Inferior parietal cortex (tissue), 1 donor: ENCODE measurements at regions not wholly inside any gene's neighbourhood (a gene's known extent, or its start where the extent isn't known, plus 50 kb on each side); places are given as distances from the start of the nearest gene placed in this dataset.
"Not testable (repeated sequence)": the region's sequence is repeated elsewhere in the genome, so short reads cannot be mapped to it uniquely, and the experiment has no call there.

ENCODE experiments used
- DNase-seq: peaks from one replicate; pipeline ENCODE4 v3.0.0-alpha.2; 2016; ENCODE audit errors: extremely low spot score

DNA sequence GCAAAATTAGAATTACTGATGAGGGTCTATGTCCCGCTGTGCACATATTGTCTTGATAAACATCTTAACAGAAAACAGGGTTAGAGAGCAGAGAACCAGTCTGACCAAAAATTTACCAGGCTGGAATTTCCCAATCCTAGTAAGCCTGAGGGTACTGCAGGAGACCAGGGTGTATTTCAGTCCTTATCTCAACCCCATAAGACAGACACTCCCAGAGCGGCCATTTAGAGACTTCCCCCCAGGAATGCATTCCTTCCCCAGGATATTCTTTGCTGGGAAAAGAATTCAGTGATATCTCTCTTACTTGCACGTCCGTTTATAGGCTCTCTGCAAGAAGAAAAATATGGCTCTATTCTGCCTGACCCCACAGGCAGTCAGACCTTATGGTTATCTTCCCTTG is 101.4 kb upstream of the FAM3C start:
- DNase-seq, result not testable (repeated sequence)

DNA sequence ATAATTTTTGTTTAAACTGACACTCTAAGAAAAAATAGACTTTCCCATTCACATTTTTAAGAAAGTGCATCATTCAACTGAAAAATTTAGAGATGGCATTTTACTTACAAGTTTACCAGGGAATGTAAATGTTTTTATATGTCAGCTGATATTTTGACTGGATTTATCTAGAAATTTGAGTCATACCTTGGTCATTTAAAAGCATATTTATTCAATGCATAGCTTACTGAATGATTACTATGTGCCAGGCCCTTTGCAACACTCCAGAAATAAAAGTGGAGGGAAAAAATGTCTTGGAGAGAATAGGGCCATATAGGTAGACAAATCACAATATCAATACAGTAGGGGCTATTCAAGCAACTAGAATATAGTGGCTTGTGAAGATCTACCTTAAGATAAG is 98.4 kb upstream of the FAM3C start:
- no peak for DNase-seq

DNA sequence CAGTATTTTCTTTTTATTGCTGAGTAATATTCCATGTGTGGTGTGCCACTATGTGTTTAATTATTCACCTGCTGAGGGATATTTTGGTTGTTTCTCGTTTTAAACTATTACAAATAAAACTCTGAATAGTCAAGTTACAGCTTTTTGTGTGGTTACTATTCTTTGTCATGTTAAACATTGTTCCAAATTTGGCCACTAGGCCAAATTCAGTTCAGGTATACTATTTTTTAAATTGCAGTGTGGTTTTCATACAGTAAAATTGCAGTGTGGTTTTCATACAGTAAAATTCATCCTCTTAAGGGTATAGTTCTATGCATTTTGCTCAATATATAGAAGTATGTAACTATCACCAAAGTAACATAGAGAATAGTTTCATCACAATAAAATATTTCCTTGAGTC is 97.4 kb upstream of the FAM3C start:
- no peak for DNase-seq

DNA sequence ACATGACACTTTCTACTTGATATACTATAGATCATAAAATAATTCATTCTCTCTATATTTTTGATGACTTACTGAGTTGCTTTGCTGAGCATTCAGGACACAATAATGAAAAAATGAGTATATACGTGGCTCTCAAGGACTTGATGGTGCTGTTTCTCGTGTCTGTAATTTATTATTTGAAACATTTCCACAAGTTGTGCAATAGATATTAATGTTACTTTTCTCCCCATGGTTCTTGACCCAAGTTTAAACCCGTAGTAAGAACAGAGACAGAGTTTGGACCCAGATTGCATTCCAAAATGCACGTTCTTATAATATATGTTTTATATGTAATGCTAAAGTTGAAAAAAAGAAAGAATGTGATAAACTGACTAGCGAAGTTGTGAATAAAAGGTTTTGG is 94.2 kb upstream of the FAM3C start:
- DNase-seq, result no peak

DNA sequence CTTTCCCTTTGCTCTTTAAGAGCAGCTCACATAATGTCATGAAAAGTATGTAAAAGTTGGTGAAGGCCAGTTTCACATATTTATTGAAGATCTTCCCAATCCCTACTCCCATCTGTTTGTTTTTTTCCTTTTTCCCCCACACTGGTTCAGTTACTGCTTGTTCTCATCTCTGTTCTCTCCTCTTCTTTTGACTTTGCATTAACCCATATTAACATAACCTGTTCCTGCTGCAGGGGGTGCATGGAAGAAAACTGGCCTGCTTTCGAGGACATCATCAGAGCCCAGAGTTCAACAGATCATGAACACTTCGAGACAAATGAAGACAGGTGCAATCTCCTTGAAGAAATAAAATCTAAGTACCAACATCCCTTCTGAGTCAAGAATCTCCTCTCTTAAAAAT is 93.3 kb upstream of the FAM3C start:
- DNase-seq, result no peak

DNA sequence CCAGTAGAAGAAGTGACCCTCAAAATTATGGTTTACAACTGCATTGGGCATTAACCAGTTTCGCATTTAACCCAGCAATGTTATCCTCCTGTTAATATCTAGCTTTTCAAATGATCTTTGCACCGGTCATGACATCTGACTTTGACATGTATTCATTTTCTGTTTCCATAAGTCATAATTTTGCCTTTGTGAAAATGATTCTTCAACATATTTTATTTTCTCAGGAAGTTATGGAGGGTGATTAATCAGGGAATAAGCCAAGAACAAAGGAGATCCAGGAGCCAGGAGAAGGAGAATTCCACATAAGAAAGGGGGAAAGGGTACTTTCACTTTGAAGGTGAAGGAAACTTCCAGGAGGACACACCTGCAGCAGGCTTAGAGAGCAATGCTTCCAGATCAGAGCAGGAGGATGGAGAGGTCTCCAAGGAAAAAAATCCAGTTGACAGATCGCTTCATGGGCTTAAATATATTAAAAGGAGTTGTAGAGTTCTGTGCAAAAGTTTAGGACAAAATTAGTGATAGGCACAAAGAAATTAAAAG is 92.1 kb upstream of the FAM3C start:
- DNase-seq, result no peak

GRCh38 chr7:121486590-121486989 is 90.5 kb upstream of the FAM3C start:
- DNase-seq, result no peak

- DNase-seq, result peak; percentile 59
These were observed 89.5 kb upstream of the FAM3C start for GRCh38 chr7:121485467-121486243.

GRCh38 chr7:121484089-121484763 is 88.1 kb upstream of the FAM3C start:
- no peak for DNase-seq

DNA sequence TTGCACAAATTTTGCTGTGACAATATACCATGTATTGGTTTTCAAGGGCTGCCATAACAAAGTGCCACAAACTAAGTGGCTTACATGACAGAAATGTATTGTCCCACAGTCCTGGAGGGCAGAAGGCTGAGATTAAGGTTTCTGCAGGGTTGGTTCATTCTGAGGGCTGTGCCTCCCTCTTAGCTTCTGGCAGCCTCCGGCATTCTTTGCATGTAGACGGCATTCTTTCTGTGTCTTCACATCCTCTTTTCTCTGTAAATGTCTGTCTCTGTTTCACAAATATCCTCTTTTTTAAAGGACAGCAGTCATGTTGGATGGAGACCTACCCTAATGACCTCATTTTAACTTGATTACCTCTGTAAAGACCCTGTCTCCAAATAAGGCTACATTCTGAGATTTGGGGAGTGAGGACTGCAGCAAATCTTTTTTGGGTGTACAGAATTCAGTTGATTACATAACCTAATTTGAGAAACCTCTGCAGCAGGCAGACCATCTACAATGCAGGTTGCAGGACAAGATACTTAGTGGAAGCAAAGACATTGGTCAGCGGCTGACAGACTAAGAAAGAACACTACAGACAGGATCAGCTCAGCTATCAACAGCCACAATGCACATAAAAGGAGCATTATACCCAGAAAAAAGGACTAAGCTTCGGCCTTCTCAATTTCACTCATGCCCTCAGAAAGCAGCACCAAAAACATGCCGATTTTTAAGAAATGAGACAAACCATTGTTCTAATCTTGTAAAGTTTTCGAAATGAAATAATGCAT is 84.6 kb upstream of the FAM3C start:
- DNase-seq, result no peak

- no peak for DNase-seq
These were observed 84.0 kb upstream of the FAM3C start for GRCh38 chr7:121480058-121480457.

- DNase-seq, result no peak
These were observed 83.4 kb upstream of the FAM3C start for GRCh38 chr7:121479466-121479865.

DNA sequence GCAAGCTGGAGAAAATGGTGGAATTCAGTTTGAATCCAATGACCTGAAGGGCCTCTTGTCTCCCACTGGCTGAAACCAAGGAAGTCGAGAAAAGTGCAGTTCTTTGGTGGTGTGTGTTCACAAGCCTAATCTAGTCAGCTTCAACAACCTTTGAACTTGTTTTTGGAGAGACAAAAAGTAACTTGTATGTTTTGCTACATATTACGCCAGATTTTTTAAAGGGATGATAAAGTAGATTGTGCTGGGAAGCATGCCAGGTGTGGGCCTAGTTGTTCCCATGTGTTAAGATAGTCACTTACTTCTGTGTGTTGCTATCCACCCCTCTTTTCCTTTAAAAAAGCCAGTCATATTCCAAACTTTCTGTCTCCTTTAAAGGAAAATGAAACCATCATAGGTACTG is 79.7 kb upstream of the FAM3C start:
- DNase-seq, result no peak

GRCh38 chr7:121474301-121474673 is 78.2 kb upstream of the FAM3C start:
- no peak for DNase-seq

GRCh38 chr7:121473645-121474300 is 77.7 kb upstream of the FAM3C start:
- no peak for DNase-seq

- DNase-seq, result no peak
These were observed 70.3 kb upstream of the FAM3C start for GRCh38 chr7:121466455-121466854.

- DNase-seq, result no peak
These were observed 63.0 kb upstream of the FAM3C start for GRCh38 chr7:121459148-121459547.

DNA sequence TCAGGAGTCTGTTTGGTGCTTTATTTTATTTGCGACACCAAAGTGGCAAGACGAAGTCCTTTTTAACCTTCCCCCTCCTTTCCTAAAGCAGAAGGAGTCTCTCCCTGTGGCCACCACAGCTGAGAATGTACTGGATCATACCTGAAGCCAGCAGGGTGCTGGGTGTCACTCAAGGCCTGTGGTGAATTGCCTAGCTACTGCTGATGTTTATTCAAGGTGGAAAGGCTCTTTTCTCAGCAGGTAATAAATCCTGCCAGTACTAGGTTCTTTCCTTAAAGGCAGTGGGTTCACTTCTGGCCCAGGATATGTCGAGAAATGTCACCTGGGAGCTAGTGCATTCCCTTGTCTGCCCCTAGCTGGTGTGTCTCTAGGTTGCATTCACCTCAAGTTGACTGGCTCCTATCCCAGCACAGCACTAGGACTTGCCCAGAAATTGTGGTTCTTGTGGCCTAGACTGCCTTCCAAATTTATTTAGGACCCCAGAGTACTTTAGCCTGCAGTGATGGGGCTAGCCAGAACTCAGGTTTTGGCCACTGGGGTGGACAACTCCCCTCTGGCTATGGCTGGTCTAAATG is 60.8 kb upstream of the FAM3C start:
- DNase-seq, result no peak

DNA sequence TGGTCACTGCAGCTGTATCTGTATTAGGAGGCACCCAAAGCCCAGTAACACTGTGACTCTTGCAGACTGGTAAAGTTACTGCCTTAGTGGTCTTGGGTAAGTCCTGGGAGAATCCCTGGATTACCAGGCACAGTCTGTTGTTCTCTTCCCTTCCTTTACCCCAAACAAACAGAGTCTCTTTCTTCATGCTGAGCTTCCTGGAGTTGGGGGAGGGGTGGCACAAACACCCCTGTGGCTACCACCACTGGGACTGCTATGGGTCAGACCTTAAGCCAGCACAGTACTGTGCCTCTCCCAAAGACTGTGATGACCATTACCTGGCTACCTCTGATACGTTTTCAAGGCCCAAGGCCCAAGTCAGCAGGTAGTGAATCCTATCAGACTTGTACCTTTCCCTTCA is 59.9 kb upstream of the FAM3C start:
- no peak for DNase-seq

- DNase-seq, result no peak
These were observed 56.3 kb upstream of the FAM3C start for GRCh38 chr7:121452389-121452788.

GRCh38 chr7:121451367-121452094 is 55.4 kb upstream of the FAM3C start:
- DNase-seq, result no peak
